ENCODE measurements at regions not wholly inside any gene's neighbourhood (a gene's known extent, or its start where the extent isn't known, plus 50 kb on each side); places are given as distances from the start of the nearest gene placed in this dataset.

DNA sequence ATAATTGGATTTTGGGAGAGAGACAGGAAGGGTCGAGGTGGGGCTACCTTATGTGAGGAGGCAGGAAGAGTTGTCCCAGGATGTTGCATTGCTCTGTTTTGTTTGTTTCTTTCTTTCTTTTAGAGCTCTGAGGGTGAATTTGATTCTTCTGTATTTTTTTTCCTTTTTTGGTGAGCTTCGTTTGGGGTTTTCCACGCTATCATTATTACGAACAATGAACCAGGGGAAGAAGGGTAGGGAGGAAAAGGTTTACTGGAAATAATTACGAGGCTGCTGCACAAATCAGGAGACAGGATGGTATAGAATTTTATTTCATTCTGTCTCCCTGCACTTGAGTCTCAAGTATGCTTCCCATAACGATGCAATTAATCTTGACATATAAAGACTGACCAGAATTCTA, 51.4 kb upstream of the ZNF516 start:
- TF ChIP-seq, protein P1, sequence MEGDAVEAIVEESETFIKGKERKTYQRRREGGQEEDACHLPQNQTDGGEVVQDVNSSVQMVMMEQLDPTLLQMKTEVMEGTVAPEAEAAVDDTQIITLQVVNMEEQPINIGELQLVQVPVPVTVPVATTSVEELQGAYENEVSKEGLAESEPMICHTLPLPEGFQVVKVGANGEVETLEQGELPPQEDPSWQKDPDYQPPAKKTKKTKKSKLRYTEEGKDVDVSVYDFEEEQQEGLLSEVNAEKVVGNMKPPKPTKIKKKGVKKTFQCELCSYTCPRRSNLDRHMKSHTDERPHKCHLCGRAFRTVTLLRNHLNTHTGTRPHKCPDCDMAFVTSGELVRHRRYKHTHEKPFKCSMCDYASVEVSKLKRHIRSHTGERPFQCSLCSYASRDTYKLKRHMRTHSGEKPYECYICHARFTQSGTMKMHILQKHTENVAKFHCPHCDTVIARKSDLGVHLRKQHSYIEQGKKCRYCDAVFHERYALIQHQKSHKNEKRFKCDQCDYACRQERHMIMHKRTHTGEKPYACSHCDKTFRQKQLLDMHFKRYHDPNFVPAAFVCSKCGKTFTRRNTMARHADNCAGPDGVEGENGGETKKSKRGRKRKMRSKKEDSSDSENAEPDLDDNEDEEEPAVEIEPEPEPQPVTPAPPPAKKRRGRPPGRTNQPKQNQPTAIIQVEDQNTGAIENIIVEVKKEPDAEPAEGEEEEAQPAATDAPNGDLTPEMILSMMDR (conservative IDR thresholded peaks at IDR 0.05; ENCODE audit: low read length): no peak
- no peak for TF ChIP-seq EZH2phosphoT487 (IDR thresholded peaks at IDR 0.05; ENCODE audit: borderline replicate concordance, low read depth, low read length)

Data from OCI-LY7 (cell line).